Hepatocyte (in vitro differentiated cells): ENCODE measurements at regions not wholly inside any gene's neighbourhood (a gene's known extent, or its start where the extent isn't known, plus 50 kb on each side); places are given as distances from the start of the nearest gene placed in this dataset.

ENCODE experiments used
- DNase-seq: peaks from one replicate; pipeline ENCODE4 v3.0.0-alpha.2; 2016; ENCODE audit warnings: low spot score
- H2AFZ ChIP-seq: fragments of 200-600 bp; sonication (generic); 2 replicates; pipeline ENCODE4 v1.6.0; 2016; ENCODE audit warnings: antibody characterized with exemption, mild to moderate bottlenecking
- H3K27ac ChIP-seq: fragments of 200-600 bp; sonication (generic); 2 replicates; pipeline ENCODE4 v1.5.1; 2016; ENCODE audit warnings: mild to moderate bottlenecking
- H3K27me3 ChIP-seq: fragments of 200-600 bp; sonication (generic); 2 replicates; pipeline ENCODE4 v1.6.1; 2016
- H3K36me3 ChIP-seq: fragments of 200-600 bp; sonication (generic); replicated peaks from 2 replicates; pipeline ENCODE4 v1.5.1; 2016; ENCODE audit warnings: low read depth; ENCODE audit not compliant: insufficient read depth
- H3K4me1 ChIP-seq: fragments of 200-600 bp; sonication (generic); 2 replicates; pipeline ENCODE4 v1.5.1; 2016; ENCODE audit warnings: mild to moderate bottlenecking, moderate library complexity; ENCODE audit not compliant: insufficient read depth
- H3K4me2 ChIP-seq: fragments of 200-600 bp; sonication (generic); 2 replicates; pipeline ENCODE4 v1.6.0; 2016
- H3K4me3 ChIP-seq: fragments of 200-600 bp; sonication (generic); 2 replicates; pipeline ENCODE4 v1.5.1; 2016; ENCODE audit warnings: mild to moderate bottlenecking
- H3K79me2 ChIP-seq: fragments of 200-600 bp; sonication (generic); 2 replicates; pipeline ENCODE4 v1.6.0; 2017; ENCODE audit warnings: mild to moderate bottlenecking
- H3K9me2 ChIP-seq: fragments of 200-600 bp; sonication (generic); replicated peaks from 2 replicates; pipeline ENCODE4 v1.6.0; 2017; ENCODE audit warnings: mild to moderate bottlenecking; ENCODE audit not compliant: insufficient read depth
- H3K9me3 ChIP-seq: fragments of 200-600 bp; sonication (generic); 2 replicates; pipeline ENCODE4 v1.5.1; 2016; ENCODE audit warnings: low read depth, mild to moderate bottlenecking
- H4K20me1 ChIP-seq: fragments of 200-600 bp; sonication (generic); 2 replicates; pipeline ENCODE4 v1.6.0; 2016; ENCODE audit warnings: mild to moderate bottlenecking; ENCODE audit not compliant: insufficient read depth, poor library complexity, severe bottlenecking
- EZH2 ChIP-seq: fragments of 200-600 bp; sonication (generic); IDR thresholded peaks from 2 replicates; pipeline ENCODE4 v1.6.1; 2016; ENCODE audit warnings: antibody characterized with exemption, mild to moderate bottlenecking, borderline replicate concordance
- EZH2phosphoT487 ChIP-seq: fragments of 200-600 bp; sonication (generic); IDR thresholded peaks from one replicate; pipeline ENCODE4 v1.6.1; 2018; ENCODE audit warnings: antibody characterized with exemption, mild to moderate bottlenecking, low read depth, moderate library complexity; ENCODE audit not compliant: unreplicated experiment, severe bottlenecking
- WGBS: methylation state at CpG from one replicate; pipeline ENCODE4 v1.1.6; 2016; ENCODE audit warnings: low lambda C conversion rate; ENCODE audit errors: missing lambda C conversion rate; 5-methylcytosine and 5-hydroxymethylcytosine counted together
- TF ChIP-seq, protein P1 (sequence below): fragments of 200-600 bp; sonication (generic); IDR thresholded peaks from 2 replicates; pipeline ENCODE4 v1.5.1; 2016; ENCODE audit warnings: antibody characterized with exemption, mild to moderate bottlenecking; ENCODE audit not compliant: poor library complexity

DNA sequence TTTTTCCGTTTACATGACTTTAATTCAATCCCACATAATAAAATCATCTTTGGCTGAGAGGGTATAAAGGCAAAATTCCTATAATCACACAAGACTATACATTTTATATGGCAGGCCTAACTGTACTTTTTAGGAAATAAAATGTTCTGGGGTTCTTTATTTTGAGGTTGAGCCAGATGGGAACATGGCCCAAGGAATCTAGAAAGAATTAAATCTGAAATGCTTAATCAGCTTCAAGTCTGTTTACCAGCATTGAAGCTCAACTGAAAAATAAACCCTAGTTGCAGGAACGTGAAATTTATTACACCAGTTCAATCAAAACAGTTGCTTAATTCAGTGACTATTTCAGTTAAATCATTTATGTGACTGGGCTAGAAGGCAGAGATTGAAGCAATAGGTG, 191.0 kb upstream of the BTG1 start:
- H3K36me3 ChIP-seq = no peaks in the 10 kb centered on the region
- no peaks in the 10 kb centered on the region for H3K4me1 ChIP-seq
- H2AFZ ChIP-seq = no peak overlapping the region
- H3K9me3 ChIP-seq = no peaks in the 10 kb centered on the region
- H4K20me1 ChIP-seq = no peaks in the 10 kb centered on the region
- TF ChIP-seq EZH2phosphoT487 (no peak), EZH2 (no peak)
- TF ChIP-seq, protein P1, sequence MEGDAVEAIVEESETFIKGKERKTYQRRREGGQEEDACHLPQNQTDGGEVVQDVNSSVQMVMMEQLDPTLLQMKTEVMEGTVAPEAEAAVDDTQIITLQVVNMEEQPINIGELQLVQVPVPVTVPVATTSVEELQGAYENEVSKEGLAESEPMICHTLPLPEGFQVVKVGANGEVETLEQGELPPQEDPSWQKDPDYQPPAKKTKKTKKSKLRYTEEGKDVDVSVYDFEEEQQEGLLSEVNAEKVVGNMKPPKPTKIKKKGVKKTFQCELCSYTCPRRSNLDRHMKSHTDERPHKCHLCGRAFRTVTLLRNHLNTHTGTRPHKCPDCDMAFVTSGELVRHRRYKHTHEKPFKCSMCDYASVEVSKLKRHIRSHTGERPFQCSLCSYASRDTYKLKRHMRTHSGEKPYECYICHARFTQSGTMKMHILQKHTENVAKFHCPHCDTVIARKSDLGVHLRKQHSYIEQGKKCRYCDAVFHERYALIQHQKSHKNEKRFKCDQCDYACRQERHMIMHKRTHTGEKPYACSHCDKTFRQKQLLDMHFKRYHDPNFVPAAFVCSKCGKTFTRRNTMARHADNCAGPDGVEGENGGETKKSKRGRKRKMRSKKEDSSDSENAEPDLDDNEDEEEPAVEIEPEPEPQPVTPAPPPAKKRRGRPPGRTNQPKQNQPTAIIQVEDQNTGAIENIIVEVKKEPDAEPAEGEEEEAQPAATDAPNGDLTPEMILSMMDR = no peak
- no peaks in the 10 kb centered on the region for H3K9me2 ChIP-seq
- no peak overlapping the region for H3K27ac ChIP-seq
- no peak overlapping the region for H3K4me2 ChIP-seq
- DNase-seq = no peak
- no peaks in the 10 kb centered on the region for H3K79me2 ChIP-seq
- no peak overlapping the region for H3K4me3 ChIP-seq
- WGBS = 74% methylated on average over 2 of the region's 2 CpGs
- no peaks in the 10 kb centered on the region for H3K27me3 ChIP-seq

DNA sequence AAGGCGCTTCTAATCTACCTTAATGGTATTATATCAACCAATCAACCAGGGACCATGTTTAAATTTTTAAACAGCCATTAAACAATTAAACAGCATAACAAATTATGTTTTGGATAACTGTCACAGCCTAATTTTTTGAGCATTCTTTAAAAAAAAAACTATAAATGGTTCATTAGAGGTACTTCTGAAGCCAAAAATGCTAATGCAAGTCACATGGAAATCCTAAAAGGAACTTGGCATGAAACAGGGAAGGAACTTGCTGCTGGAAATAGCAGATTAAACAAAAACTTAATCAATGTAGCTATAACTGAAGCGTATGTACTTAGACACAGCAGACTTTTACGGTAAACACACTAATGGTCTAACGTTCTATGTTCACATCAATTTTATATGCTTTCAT, 190.2 kb upstream of the BTG1 start:
- DNase-seq = no peak
- Histone ChIP-seq H3K9me2 (no peaks in the 10 kb centered on the region), H3K27ac (no peak overlapping the region), H3K79me2 (no peaks in the 10 kb centered on the region), H2AFZ (no peak overlapping the region), H3K4me3 (no peak overlapping the region), H3K4me1 (no peaks in the 10 kb centered on the region), H4K20me1 (no peaks in the 10 kb centered on the region), H3K9me3 (no peaks in the 10 kb centered on the region), H3K36me3 (no peaks in the 10 kb centered on the region), H3K4me2 (no peak overlapping the region), H3K27me3 (no peaks in the 10 kb centered on the region)
- 68% methylated on average over 4 of the region's 4 CpGs for WGBS
- TF ChIP-seq EZH2 (no peak), EZH2phosphoT487 (no peak)
- TF ChIP-seq, protein P1 = no peak

DNA sequence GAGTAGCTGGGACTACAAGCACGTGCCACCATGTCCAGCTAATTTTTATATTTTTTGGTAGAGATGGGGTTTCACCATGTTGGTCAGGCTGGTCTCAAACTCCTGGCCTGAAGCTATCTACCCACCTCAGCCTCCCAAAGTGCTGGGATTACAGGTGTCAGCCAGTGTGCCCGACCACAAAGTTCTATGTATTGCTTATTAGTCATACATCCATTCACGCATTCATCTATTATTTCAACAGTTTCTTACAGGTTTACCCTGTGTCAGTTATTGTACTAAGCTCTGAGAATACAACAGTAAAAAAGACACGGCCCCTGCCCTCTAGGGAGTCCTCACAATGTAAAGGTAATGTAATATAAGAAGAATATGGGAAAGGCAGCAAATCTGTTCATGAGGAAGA, 188.9 kb upstream of the BTG1 start:
- WGBS = 98% methylated on average over 4 of the region's 4 CpGs

More for the DNA sequence above, 188.9 kb upstream of the BTG1 start:
- Histone ChIP-seq H3K4me2 (no peak overlapping the region), H3K4me3 (no peak overlapping the region), H4K20me1 (no peaks in the 10 kb centered on the region), H3K79me2 (no peaks in the 10 kb centered on the region), H3K9me3 (no peaks in the 10 kb centered on the region), H3K27me3 (no peaks in the 10 kb centered on the region), H3K4me1 (no peaks in the 10 kb centered on the region), H3K9me2 (no peaks in the 10 kb centered on the region), H3K27ac (no peak overlapping the region), H2AFZ (no peak overlapping the region), H3K36me3 (no peaks in the 10 kb centered on the region)
- DNase-seq = no peak
- TF ChIP-seq, protein P1 = no peak
- no peak for TF ChIP-seq EZH2phosphoT487
- no peak for TF ChIP-seq EZH2
